GM21528 (cell line): ENCODE measurements at regions not wholly inside any gene's neighbourhood (a gene's known extent, or its start where the extent isn't known, plus 50 kb on each side); places are given as distances from the start of the nearest gene placed in this dataset.
"Not testable (repeated sequence)": the region's sequence is repeated elsewhere in the genome, so short reads cannot be mapped to it uniquely, and the experiment has no call there.

Experiments
- ATAC-seq: cut with Tn5 transposase; IDR thresholded peaks from one replicate; pipeline ENCODE4 v1.9.1; 2021; ENCODE audit warnings: mild to moderate bottlenecking, moderate library complexity; ENCODE audit not compliant: unreplicated experiment, low FRiP score

- ATAC-seq: no peak
These were observed 75.4 kb upstream of the PTPN1 start for GRCh38 chr20:50434653-50435396.

- no peak for ATAC-seq
These were observed 74.7 kb upstream of the PTPN1 start for GRCh38 chr20:50435397-50436051.

- ATAC-seq: no peak
These were observed 74.0 kb upstream of the PTPN1 start for GRCh38 chr20:50436052-50436656.

- no peak for ATAC-seq
These were observed 73.5 kb upstream of the PTPN1 start for GRCh38 chr20:50436696-50437095.

GRCh38 chr20:50438986-50439407, 71.2 kb upstream of the PTPN1 start:
- ATAC-seq: no peak

- ATAC-seq: no peak
These were observed 70.4 kb upstream of the PTPN1 start for GRCh38 chr20:50439539-50440453.

- ATAC-seq: no peak
These were observed 67.7 kb upstream of the PTPN1 start for GRCh38 chr20:50442512-50442911.

- ATAC-seq: no peak
These were observed 64.6 kb upstream of the PTPN1 start for GRCh38 chr20:50445354-50446151.

- no peak for ATAC-seq
These were observed 63.7 kb upstream of the PTPN1 start for GRCh38 chr20:50446351-50447101.

- ATAC-seq: no peak
These were observed 62.9 kb upstream of the PTPN1 start for GRCh38 chr20:50447102-50447804.

- ATAC-seq: no peak
These were observed 62.4 kb upstream of the PTPN1 start for GRCh38 chr20:50447817-50448216.

GRCh38 chr20:50448625-50449403, 61.4 kb upstream of the PTPN1 start:
- ATAC-seq: not testable (repeated sequence)

- peak; percentile 59 for ATAC-seq
These were observed 60.3 kb upstream of the PTPN1 start for GRCh38 chr20:50449738-50450492.

GRCh38 chr20:50450493-50450826, 59.7 kb upstream of the PTPN1 start:
- no peak for ATAC-seq

- ATAC-seq: peak; percentile 80
These were observed 59.1 kb upstream of the PTPN1 start for GRCh38 chr20:50450881-50451752.

GRCh38 chr20:50451792-50452425, 58.3 kb upstream of the PTPN1 start:
- not testable (repeated sequence) for ATAC-seq
